Cardiac muscle cell (in vitro differentiated cells and primary cell): ENCODE measurements at regions not wholly inside any gene's neighbourhood (a gene's known extent, or its start where the extent isn't known, plus 50 kb on each side); places are given as distances from the start of the nearest gene placed in this dataset.
A peak's percentile ranks its signal among the peaks of the same experiment; 100 is the strongest.
"Not testable (repeated sequence)": the region's sequence is repeated elsewhere in the genome, so short reads cannot be mapped to it uniquely, and the experiment has no call there.

ENCODE experiments used
- DNase-seq, 2 donors: peaks; one replicate each; pipeline versions ENCODE4 v3.0.0 to v3.0.0-alpha.2; 2010 to 2017; ENCODE audit warnings: low read depth in 1 of 2, low spot score in 1 of 2
- H3K27ac ChIP-seq: fragments of 200-600 bp; sonication (generic); 2 replicates; pipeline ENCODE4 v1.5.1; 2016
- H3K27me3 ChIP-seq: fragments of 200-600 bp; sonication (generic); 2 replicates; pipeline ENCODE4 v1.6.0; 2016; ENCODE audit warnings: control low read depth
- H3K36me3 ChIP-seq: fragments of 200-600 bp; sonication (generic); 2 replicates; pipeline ENCODE4 v1.5.1; 2016; ENCODE audit warnings: control low read depth
- H3K4me1 ChIP-seq: fragments of 200-600 bp; sonication (generic); 2 replicates; pipeline ENCODE4 v1.8.1; 2017; ENCODE audit warnings: low read depth, mild to moderate bottlenecking, mixed run types
- H3K4me3 ChIP-seq: fragments of 200-600 bp; sonication (generic); 2 replicates; pipeline ENCODE4 v1.5.1; 2016; ENCODE audit warnings: mild to moderate bottlenecking
- H3K9me3 ChIP-seq: fragments of 200-600 bp; sonication (generic); 2 replicates; pipeline ENCODE4 v1.5.1; 2017; ENCODE audit warnings: low read depth, mild to moderate bottlenecking, control low read depth
- TF ChIP-seq, protein P1 (sequence below): IDR thresholded peaks from 2 replicates; pipeline ENCODE4 v1.5.1; 2012; ENCODE audit warnings: low read depth, mild to moderate bottlenecking, low read length

DNA sequence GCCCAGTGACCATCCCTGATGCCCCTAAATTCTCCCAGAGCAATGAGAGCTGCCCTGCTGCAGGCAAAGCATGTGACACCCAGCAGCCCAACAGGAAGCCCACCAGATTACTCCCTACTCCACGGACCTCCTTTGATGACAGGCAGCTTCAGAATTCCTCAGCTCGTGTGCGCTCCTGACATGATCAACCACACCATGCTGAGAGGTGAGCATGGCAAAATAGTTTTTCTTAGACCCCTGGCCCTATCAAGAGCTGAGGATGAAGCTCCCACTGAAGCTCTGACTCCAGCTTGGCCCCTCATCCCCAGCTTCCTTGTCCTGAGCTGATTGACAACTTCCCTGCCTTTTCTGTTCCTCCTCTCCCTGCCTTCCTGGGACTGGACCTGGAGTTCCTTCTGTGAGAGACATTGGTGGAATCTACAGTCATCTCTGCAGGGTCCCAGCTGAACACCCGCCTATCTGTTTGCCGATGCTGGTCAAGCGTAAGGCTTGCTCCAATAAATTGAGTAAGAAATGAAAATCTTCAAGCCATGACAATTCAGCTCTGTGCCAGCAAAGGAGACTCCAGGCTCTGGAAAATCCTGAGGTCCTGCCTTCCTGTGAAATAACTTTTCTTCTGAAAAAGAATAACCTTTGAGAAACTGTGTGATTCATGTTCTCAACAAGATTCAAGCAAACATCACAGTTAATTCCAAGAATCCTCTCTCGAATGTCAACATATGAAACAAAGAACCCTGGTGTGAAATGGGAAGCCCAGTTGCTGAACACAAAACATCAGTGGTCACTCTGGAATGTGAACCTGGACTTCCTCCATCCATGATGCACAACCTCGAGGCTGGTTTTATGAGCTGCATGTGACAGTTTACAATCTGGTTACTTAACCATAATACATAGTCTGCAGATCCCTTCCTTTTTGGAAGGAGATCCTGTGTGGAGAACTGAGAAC, 201.1 kb downstream of the SPP2 start:
- Histone ChIP-seq H3K27ac (no peak overlapping the region), H3K4me3 (no peak overlapping the region), H3K9me3 (no peaks in the 10 kb centered on the region), H3K27me3 (no peaks in the 10 kb centered on the region), H3K4me1 (no peaks in the 10 kb centered on the region), H3K36me3 (no peaks in the 10 kb centered on the region)
- TF ChIP-seq, protein P1, sequence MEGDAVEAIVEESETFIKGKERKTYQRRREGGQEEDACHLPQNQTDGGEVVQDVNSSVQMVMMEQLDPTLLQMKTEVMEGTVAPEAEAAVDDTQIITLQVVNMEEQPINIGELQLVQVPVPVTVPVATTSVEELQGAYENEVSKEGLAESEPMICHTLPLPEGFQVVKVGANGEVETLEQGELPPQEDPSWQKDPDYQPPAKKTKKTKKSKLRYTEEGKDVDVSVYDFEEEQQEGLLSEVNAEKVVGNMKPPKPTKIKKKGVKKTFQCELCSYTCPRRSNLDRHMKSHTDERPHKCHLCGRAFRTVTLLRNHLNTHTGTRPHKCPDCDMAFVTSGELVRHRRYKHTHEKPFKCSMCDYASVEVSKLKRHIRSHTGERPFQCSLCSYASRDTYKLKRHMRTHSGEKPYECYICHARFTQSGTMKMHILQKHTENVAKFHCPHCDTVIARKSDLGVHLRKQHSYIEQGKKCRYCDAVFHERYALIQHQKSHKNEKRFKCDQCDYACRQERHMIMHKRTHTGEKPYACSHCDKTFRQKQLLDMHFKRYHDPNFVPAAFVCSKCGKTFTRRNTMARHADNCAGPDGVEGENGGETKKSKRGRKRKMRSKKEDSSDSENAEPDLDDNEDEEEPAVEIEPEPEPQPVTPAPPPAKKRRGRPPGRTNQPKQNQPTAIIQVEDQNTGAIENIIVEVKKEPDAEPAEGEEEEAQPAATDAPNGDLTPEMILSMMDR = no peak
- peak in 1 of 2 donors; percentile 94 for DNase-seq

DNA sequence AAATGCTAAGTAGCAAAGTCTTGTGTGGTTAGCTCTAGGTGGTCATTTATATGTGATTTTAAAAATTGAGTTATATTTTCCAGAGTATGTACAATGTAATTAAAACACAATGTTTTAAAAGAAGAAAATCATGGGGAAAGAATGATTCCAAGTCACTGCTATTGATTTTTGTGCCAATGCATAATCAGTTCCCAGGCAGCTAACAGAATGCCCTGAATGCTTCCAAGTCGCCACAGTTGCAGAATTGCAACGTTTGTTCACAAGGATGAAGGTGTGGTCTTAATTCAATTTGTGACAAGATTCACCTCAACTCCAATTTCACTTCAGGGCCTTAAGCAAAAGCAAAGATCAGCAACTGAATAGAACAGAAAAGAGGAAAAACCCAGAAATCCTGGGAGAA, 200.4 kb downstream of the SPP2 start:
- DNase-seq = no peak
- Histone ChIP-seq H3K4me3 (no peak overlapping the region), H3K9me3 (no peaks in the 10 kb centered on the region), H3K4me1 (no peaks in the 10 kb centered on the region), H3K27me3 (no peaks in the 10 kb centered on the region), H3K27ac (no peak overlapping the region), H3K36me3 (no peaks in the 10 kb centered on the region)
- TF ChIP-seq, protein P1 = no peak

DNA sequence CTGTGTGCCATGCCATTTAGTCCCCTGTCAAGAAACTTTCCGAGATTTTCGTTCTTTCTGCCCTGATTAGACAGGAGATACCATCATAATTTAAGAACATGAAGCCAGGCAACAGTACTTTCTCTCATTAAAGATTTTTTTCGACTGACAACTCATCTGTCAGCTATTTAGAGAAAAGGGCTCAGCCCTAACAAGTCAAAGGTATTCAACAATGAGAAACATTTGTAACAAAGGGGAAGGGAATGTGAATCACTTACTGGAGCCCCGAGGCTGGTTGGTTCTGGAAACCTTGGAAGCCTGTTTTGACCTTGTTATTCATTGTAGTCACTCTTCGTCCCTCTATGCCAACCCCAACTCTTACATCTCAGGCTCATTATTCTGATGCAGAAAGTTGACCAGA, 199.4 kb downstream of the SPP2 start:
- Histone ChIP-seq H3K27ac (no peak overlapping the region), H3K9me3 (no peaks in the 10 kb centered on the region), H3K36me3 (no peaks in the 10 kb centered on the region), H3K4me1 (no peaks in the 10 kb centered on the region), H3K4me3 (no peak overlapping the region), H3K27me3 (no peaks in the 10 kb centered on the region)
- TF ChIP-seq, protein P1 = no peak
- DNase-seq = peak in 1 of 2 donors; percentile 41

DNA sequence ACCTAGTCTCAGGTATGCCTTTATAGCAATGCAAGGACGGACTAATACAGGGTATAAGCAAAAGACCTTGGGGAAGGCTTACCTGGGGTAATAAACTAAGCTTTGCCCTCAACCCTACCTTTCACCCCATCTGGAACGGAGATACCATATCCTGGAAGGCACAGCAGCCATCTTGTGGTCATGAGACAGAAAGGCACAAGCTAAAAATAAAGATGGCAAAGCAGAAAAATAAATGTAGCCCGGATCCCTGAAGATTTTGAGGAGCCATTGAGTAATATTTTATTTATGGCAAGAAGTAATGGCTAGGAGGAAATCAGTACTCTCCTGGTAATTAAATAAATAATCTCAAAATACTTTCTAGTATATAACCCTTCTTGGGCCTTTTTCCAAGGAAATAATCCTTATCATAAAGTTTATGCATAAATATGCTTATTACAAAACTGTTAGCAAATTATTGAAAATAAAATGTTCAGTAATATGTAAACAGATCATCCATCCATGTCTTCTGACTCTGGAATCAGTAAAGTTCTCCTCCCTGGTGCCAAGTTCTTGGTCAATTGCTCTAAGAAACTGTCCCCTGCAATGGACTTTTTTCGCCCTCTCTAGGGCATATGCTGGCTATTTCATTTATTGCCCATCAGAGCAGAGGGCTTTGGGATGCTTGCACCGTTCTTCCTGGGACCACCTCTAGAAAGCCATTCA, 198.7 kb downstream of the SPP2 start:
- H3K4me3 ChIP-seq = no peak overlapping the region
- no peaks in the 10 kb centered on the region for H3K9me3 ChIP-seq
- DNase-seq = no peak
- no peaks in the 10 kb centered on the region for H3K36me3 ChIP-seq
- H3K4me1 ChIP-seq = no peaks in the 10 kb centered on the region
- H3K27ac ChIP-seq = no peak overlapping the region
- H3K27me3 ChIP-seq = no peaks in the 10 kb centered on the region
- TF ChIP-seq, protein P1 = no peak

DNA sequence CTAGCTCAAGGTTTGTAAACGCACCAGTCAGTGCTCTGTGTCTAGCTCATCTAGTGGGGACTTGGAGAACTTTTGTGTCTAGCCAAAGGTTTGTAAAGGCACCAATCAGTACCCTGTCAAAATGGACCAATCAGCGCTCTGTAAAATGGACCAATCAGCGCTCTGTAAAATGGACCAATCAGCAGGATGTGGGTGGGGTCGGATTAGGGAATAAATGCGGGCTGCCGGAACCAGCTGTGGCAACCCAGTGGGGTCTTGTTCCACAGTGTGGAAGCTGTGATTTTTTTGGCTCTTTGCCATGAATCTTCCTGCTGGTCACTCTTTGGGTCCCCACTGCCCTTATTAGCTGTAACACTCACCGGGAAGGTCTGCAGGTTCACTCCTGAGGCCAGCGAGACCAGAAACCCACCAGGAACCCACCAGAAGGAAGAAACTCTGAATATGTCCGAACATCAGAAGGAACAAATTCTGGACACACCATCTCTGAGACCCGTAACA, 197.8 kb downstream of the SPP2 start:
- H3K9me3 ChIP-seq, H3K27ac ChIP-seq, H3K27me3 ChIP-seq: not testable (repeated sequence)

More for the DNA sequence above, 197.8 kb downstream of the SPP2 start:
- H3K4me1 ChIP-seq, H3K4me3 ChIP-seq, DNase-seq, H3K36me3 ChIP-seq: not testable (repeated sequence)
